HG02763 (cell line): ENCODE measurements at regions not wholly inside any gene's neighbourhood (a gene's known extent, or its start where the extent isn't known, plus 50 kb on each side); places are given as distances from the start of the nearest gene placed in this dataset.
"Not testable (repeated sequence)": the region's sequence is repeated elsewhere in the genome, so short reads cannot be mapped to it uniquely, and the experiment has no call there.

Experiments
- ATAC-seq: cut with Tn5 transposase; IDR thresholded peaks from one replicate; pipeline ENCODE4 v1.9.1; 2021; ENCODE audit warnings: mild to moderate bottlenecking, moderate library complexity; ENCODE audit not compliant: unreplicated experiment

- no peak for ATAC-seq
Observed at GRCh38 chr10:26952094-26952493, 91.3 kb upstream of the ABI1 start.

DNA sequence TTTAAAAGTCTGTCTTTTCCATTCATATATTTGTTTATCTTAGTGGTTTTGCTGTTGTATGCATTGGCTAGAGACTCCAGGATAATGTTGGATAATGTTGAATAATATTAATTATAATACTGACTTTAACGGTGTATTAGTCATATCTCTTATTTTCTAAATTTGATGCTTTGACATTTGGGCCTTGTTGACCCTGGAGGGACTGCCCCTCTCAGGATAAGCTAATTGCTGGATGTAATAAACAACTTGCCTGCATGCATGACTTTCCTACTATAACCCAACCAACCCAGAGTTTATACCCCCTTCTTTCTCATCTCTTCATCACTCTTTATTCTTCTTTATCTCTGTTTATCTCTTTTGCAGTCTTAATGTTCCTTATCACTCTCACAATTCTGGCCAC is 90.9 kb upstream of the ABI1 start:
- no peak for ATAC-seq

DNA sequence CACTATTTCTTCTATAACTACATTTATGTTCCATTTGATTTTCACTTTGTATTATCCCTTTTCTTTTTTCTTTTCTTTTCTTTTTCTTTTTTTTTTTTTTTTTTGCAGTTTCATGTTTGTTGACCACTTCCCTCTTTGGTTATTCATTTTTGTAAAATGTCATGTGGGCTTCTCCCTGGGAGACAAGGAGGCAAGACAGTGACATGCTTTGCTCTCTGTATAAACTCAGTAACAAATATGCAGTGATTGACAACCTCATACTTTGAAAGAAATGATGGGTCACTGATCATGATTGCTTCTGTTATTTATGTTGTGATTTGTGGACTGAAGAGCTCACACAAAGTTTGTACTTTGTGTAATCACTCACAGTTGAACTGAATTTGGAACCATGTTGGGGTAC is 90.2 kb upstream of the ABI1 start:
- no peak for ATAC-seq

DNA sequence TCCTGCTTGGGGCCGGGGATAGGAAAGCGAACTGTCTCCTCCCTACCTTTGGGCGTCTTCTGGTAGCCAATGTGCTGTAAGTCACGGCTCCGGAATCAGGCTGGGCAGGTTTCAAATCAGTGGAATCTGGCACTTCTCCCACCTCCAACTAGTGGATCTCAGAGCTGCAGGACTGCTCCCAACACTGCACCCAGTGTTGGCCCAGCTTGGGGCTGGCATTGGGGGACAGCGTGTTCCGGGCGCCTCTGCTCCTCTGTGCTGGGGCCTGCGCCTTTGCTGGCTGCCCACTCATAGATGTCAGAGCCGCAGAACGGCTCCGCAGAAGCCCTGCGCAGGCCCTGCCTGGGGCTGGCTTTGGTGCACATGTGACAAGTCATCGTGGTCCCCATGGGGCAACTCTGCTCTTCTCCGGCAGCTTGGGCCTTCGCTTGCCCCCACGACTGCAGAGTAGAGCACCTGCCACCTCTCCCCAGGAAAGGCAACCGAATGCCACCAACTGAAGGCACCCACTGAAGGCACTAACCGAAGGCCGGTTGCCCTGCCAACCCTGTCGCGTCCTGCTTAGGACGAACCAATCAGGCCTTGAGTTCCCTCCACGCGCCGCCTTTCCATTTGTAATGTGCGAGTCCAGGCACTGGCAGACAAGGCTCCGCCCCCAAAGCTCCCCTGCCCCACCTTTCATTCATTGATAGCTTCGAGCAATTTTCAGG is 85.5 kb upstream of the ABI1 start:
- ATAC-seq = no peak

GRCh38 chr10:26944261-26944882 is 83.6 kb upstream of the ABI1 start:
- no peak for ATAC-seq

DNA sequence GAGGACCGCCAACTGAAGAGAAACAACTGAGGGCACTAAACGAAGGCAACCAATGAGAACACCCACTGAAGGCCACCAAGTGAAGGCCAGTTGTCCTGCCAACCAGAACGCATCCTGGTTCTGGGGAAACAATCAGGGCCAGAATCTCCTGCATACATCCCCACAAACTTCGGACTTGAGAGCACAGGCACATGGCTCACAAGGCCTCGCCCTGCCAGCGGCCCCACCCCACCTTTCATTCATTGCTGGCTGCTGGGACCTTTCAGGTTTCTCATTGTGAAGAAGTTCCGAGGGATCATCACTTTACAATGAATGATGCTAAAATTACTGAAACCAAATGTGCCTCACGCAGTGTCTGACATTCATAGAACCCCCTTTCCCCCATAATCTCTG is 79.2 kb upstream of the ABI1 start:
- no peak for ATAC-seq

- ATAC-seq = no peak
Observed at GRCh38 chr10:26939290-26939961, 78.7 kb upstream of the ABI1 start.

DNA sequence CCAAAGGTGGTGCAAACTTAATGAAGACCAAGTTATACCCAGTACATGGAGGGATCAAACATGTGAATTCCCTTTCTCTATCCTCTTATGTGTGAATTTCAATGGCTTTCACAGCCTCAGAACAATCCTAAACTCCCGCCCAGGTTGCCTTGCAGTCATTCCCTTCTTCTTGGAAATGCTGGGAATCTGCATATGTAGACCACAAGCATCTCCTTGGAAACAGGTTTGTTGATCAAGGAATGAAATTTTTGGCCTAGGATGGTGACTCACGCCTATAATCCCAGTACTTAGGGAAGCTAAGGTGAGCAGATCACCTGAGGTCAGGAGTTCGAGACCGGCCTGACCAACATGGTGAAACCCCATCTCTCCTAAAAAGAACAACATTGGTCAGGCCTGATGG is 77.8 kb upstream of the ABI1 start:
- ATAC-seq = no peak

DNA sequence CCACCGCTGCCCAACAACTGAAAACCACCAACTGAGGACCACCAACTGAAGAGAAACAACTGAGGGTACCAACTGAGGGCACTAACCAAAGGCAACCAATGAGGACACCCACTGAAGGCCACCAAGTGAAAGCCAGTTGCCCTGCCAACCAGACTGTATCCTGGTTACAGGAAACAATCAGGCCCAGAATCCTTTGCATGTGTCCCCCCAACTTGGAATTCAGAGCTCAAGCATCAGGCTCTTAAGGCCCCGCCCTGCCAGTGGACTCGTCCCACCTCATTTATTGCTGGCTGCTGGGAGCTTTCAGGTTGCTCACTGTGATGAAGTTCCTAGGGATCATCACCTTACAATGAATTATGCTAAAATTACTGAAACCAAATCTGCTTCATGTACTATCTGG is 76.6 kb upstream of the ABI1 start:
- ATAC-seq = no peak

- ATAC-seq = not testable (repeated sequence)
Observed at GRCh38 chr10:26934190-26934589, 73.4 kb upstream of the ABI1 start.

DNA sequence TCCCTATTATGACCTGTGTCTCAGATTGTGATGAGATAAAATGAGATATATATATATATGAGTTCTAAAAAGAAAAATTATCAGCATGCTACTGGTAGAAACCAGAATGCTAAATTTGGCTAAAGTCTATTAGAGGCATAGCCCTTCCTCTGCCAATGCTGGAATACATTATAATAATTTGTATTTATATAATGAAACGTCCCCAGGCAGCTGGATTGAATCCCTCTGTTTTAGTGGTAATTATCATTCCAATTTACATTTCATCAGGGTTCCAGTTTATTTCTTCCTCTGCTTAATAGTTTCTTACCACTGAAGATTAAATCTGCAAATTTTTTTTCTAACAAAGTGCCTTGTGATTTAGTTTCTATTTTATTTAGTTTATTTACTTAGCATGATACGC is 71.8 kb upstream of the ABI1 start:
- ATAC-seq = no peak

- peak; percentile 95 for ATAC-seq
Observed at GRCh38 chr10:26931223-26931622, 70.5 kb upstream of the ABI1 start.

DNA sequence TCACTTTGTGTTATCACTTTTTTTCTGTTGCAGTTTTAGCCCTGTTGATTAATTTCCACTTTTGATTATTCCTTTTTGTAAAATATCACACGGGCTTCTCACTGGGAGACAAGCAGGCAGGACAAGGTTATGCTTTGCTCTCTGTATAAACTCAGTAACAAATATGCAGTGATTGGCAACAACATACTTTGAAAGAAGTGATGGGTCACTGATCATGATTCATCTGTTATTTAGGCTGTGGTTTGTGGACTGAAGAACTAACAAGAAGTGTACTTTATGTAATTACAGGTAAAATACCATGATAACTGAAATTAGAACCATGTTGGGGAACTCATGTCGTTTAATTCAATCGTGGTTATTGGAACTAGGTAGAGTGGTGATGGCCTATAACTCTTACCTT is 62.1 kb upstream of the ABI1 start:
- ATAC-seq = not testable (repeated sequence)

GRCh38 chr10:26919156-26919860 is 58.5 kb upstream of the ABI1 start:
- ATAC-seq = not testable (repeated sequence)

GRCh38 chr10:26914898-26915297 is 54.1 kb upstream of the ABI1 start:
- no peak for ATAC-seq

- ATAC-seq = peak; percentile 54
Observed at GRCh38 chr10:26911811-26912461, 51.2 kb upstream of the ABI1 start.
